WTC11 (cell line): ENCODE measurements at regions not wholly inside any gene's neighbourhood (a gene's known extent, or its start where the extent isn't known, plus 50 kb on each side); places are given as distances from the start of the nearest gene placed in this dataset.

Source experiments
- ATAC-seq: fragments of 200-7000 bp; cut with Tn5 transposase; 2 replicates; pipeline ENCODE4 v1.10.0; 2021; ENCODE audit warnings: mild to moderate bottlenecking, moderate library complexity
- CTCF ChIA-PET: fragments of 300-600 bp; sonication (Branson Sonifier 250); formaldehyde crosslinking; loops from one replicate; lab custom pipeline; 2021; ENCODE audit warnings: antibody characterized with exemption; lab: Charles Lee
- POLR2A ChIA-PET: fragments of 350-600 bp; sonication (Branson Sonifier 250); formaldehyde crosslinking; loops from one replicate; lab custom pipeline; 2021; ENCODE audit warnings: antibody characterized with exemption; lab: Charles Lee
- DNase-seq: peaks from one replicate; pipeline ENCODE4 v3.0.0; 2021; ENCODE audit warnings: low spot score
- H3K27ac Mint-ChIP-seq: 2 replicates; pipeline ENCODE4 v1.8.0; 2021; ENCODE audit warnings: mixed read lengths
- H3K27me3 Mint-ChIP-seq: 2 replicates; pipeline ENCODE4 v1.8.0; 2021; ENCODE audit warnings: low read depth, mild to moderate bottlenecking, moderate library complexity, mixed read lengths
- H3K36me3 Mint-ChIP-seq: 2 replicates; pipeline ENCODE4 v1.8.0; 2021; ENCODE audit warnings: mixed read lengths
- H3K4me1 Mint-ChIP-seq: 2 replicates; pipeline ENCODE4 v1.8.0; 2022; ENCODE audit warnings: mixed read lengths
- H3K4me3 Mint-ChIP-seq: 2 replicates; pipeline ENCODE4 v1.8.0; 2021; ENCODE audit warnings: mild to moderate bottlenecking, moderate library complexity, mixed read lengths
- H3K9me3 Mint-ChIP-seq: 2 replicates; pipeline ENCODE4 v1.8.0; 2021; ENCODE audit warnings: mixed read lengths
- AR ChIP-seq: fragments of 250-450 bp; sonication (Bioruptor Pico); IDR thresholded peaks from 2 replicates; pipeline ENCODE4 v1.9.0; 2021; ENCODE audit warnings: mild to moderate bottlenecking
- ARID4B ChIP-seq: sonication (generic); formaldehyde crosslinking; IDR thresholded peaks from 2 replicates; pipeline ENCODE4 v1.8.0; 2023; ENCODE audit warnings: missing genetic modification reagents, mild to moderate bottlenecking, borderline replicate concordance
- CBFB ChIP-seq: sonication (generic); formaldehyde crosslinking; IDR thresholded peaks from 2 replicates; pipeline ENCODE4 v1.8.1; 2022; ENCODE audit warnings: mild to moderate bottlenecking, low read depth, missing genetic modification reagents
- CREB1 ChIP-seq: sonication (generic); formaldehyde crosslinking; IDR thresholded peaks from 2 replicates; pipeline ENCODE4 v1.8.0; 2023; ENCODE audit warnings: mild to moderate bottlenecking, missing genetic modification reagents
- E2F5 ChIP-seq: sonication (generic); formaldehyde crosslinking; IDR thresholded peaks from 2 replicates; pipeline ENCODE4 v1.8.1; 2022; ENCODE audit warnings: mild to moderate bottlenecking, moderate library complexity, missing genetic modification reagents
- ESRRA ChIP-seq: sonication (generic); formaldehyde crosslinking; IDR thresholded peaks from 2 replicates; pipeline ENCODE4 v1.8.1; 2022; ENCODE audit warnings: mild to moderate bottlenecking, missing genetic modification reagents, borderline replicate concordance
- FOXK1 ChIP-seq: sonication (generic); formaldehyde crosslinking; IDR thresholded peaks from 2 replicates; pipeline ENCODE4 v1.8.0; 2022; ENCODE audit warnings: mild to moderate bottlenecking, moderate library complexity, missing genetic modification reagents
- FOXP1 ChIP-seq: sonication (generic); formaldehyde crosslinking; IDR thresholded peaks from 2 replicates; pipeline ENCODE4 v1.8.0; 2022; ENCODE audit warnings: missing genetic modification reagents, mild to moderate bottlenecking, moderate library complexity, borderline replicate concordance
- IRF1 ChIP-seq: sonication (generic); formaldehyde crosslinking; IDR thresholded peaks from 2 replicates; pipeline ENCODE4 v1.8.0; 2023; ENCODE audit warnings: missing genetic modification reagents
- MLX ChIP-seq: sonication (generic); formaldehyde crosslinking; IDR thresholded peaks from 2 replicates; pipeline ENCODE4 v1.8.1; 2023; ENCODE audit warnings: mild to moderate bottlenecking, missing genetic modification reagents, moderate library complexity
- NR1H2 ChIP-seq: sonication (generic); formaldehyde crosslinking; IDR thresholded peaks from 2 replicates; pipeline ENCODE4 v1.9.0; 2021; ENCODE audit warnings: mild to moderate bottlenecking, moderate library complexity, missing genetic modification reagents
- PREB ChIP-seq: sonication (generic); formaldehyde crosslinking; IDR thresholded peaks from 2 replicates; pipeline ENCODE4 v1.8.1; 2022; ENCODE audit warnings: mild to moderate bottlenecking, missing genetic modification reagents, moderate library complexity, borderline replicate concordance
- ZBTB21 ChIP-seq: sonication (generic); formaldehyde crosslinking; IDR thresholded peaks from 2 replicates; pipeline ENCODE4 v1.8.1; 2023; ENCODE audit warnings: mild to moderate bottlenecking, missing genetic modification reagents, borderline replicate concordance
- ZNF121 ChIP-seq: sonication (generic); formaldehyde crosslinking; IDR thresholded peaks from 2 replicates; pipeline ENCODE4 v1.8.0; 2023; ENCODE audit warnings: missing genetic modification reagents
- ZNF138 ChIP-seq: sonication (generic); formaldehyde crosslinking; conservative IDR thresholded peaks from 2 replicates; pipeline ENCODE4 v1.8.1; 2022; ENCODE audit warnings: mild to moderate bottlenecking, moderate library complexity, missing genetic modification reagents
- ZNF263 ChIP-seq: sonication (generic); formaldehyde crosslinking; IDR thresholded peaks from 2 replicates; pipeline ENCODE4 v1.8.1; 2022; ENCODE audit warnings: low read depth, mild to moderate bottlenecking, moderate library complexity, missing genetic modification reagents
- ZNF416 ChIP-seq: fragments of 250-450 bp; sonication (Bioruptor Pico); IDR thresholded peaks from 2 replicates; pipeline ENCODE4 v1.9.0; 2021; ENCODE audit warnings: mild to moderate bottlenecking, inconsistent platforms
- ZNF423 ChIP-seq: fragments of 250-450 bp; sonication (Bioruptor Pico); IDR thresholded peaks from 2 replicates; pipeline ENCODE4 v2.1.2; 2022; ENCODE audit warnings: mild to moderate bottlenecking, moderate library complexity
- ZNF425 ChIP-seq: fragments of 250-450 bp; sonication (Bioruptor Pico); conservative IDR thresholded peaks from 2 replicates; pipeline ENCODE4 v1.9.0; 2021; ENCODE audit warnings: mild to moderate bottlenecking
- ZNF671 ChIP-seq: fragments of 250-450 bp; sonication (Bioruptor Pico); IDR thresholded peaks from 2 replicates; pipeline ENCODE4 v1.8.0; 2021; ENCODE audit warnings: mild to moderate bottlenecking

- TF ChIP-seq ZNF671 (CRISPR knock-in tag), result no peak
- TF ChIP-seq ZNF138 (CRISPR knock-in tag), result no peak
- no peak for TF ChIP-seq PREB (CRISPR knock-in tag)
- no peak for TF ChIP-seq ZNF121
- TF ChIP-seq CREB1 (CRISPR knock-in tag), result no peak
- TF ChIP-seq MLX (CRISPR knock-in tag), result no peak
- no peak for TF ChIP-seq ZNF423 (CRISPR knock-in tag)
- no peak for TF ChIP-seq ESRRA (CRISPR knock-in tag)
- no peak for TF ChIP-seq E2F5
- no peak for TF ChIP-seq IRF1
- no peak for TF ChIP-seq FOXP1
- no peak for TF ChIP-seq ZBTB21 (CRISPR knock-in tag)
- TF ChIP-seq ZNF416 (CRISPR knock-in tag), result no peak
- TF ChIP-seq NR1H2 (CRISPR knock-in tag), result no peak
- no peak for TF ChIP-seq AR (CRISPR knock-in tag)
- no peak for TF ChIP-seq ZNF263 (CRISPR knock-in tag)
- TF ChIP-seq FOXK1, result no peak
- no peak for TF ChIP-seq CBFB
- TF ChIP-seq ARID4B (CRISPR knock-in tag), result no peak
- TF ChIP-seq ZNF425 (CRISPR knock-in tag), result no peak
- no peak overlapping the region for H3K27ac Mint-ChIP-seq
- no peaks in the 10 kb centered on the region for H3K9me3 Mint-ChIP-seq
- no peaks in the 10 kb centered on the region for H3K36me3 Mint-ChIP-seq
- no peak overlapping the region for H3K4me3 Mint-ChIP-seq
- ChIA-PET POLR2A (no interaction called here), CTCF (no interaction called here)
- no peak for DNase-seq
- ATAC-seq, result no peak
- H3K27me3 Mint-ChIP-seq, result no peaks in the 10 kb centered on the region
- H3K4me1 Mint-ChIP-seq, result peaks cover 14% of the 10 kb centered on the region
Observed at GRCh38 chr13:44857736-44858135, 131.5 kb downstream of the NUFIP1 start.
